WTC11 (cell line): ENCODE measurements at regions not wholly inside any gene's neighbourhood (a gene's known extent, or its start where the extent isn't known, plus 50 kb on each side); places are given as distances from the start of the nearest gene placed in this dataset.

Source experiments
- ATAC-seq: fragments of 200-7000 bp; cut with Tn5 transposase; 2 replicates; pipeline ENCODE4 v1.10.0; 2021; ENCODE audit warnings: mild to moderate bottlenecking, moderate library complexity
- CTCF ChIA-PET: fragments of 300-600 bp; sonication (Branson Sonifier 250); formaldehyde crosslinking; loops from one replicate; lab custom pipeline; 2021; ENCODE audit warnings: antibody characterized with exemption; lab: Charles Lee
- POLR2A ChIA-PET: fragments of 350-600 bp; sonication (Branson Sonifier 250); formaldehyde crosslinking; loops from one replicate; lab custom pipeline; 2021; ENCODE audit warnings: antibody characterized with exemption; lab: Charles Lee
- DNase-seq: peaks from one replicate; pipeline ENCODE4 v3.0.0; 2021; ENCODE audit warnings: low spot score
- H3K27ac Mint-ChIP-seq: 2 replicates; pipeline ENCODE4 v1.8.0; 2021; ENCODE audit warnings: mixed read lengths
- H3K27me3 Mint-ChIP-seq: 2 replicates; pipeline ENCODE4 v1.8.0; 2021; ENCODE audit warnings: low read depth, mild to moderate bottlenecking, moderate library complexity, mixed read lengths
- H3K36me3 Mint-ChIP-seq: 2 replicates; pipeline ENCODE4 v1.8.0; 2021; ENCODE audit warnings: mixed read lengths
- H3K4me1 Mint-ChIP-seq: 2 replicates; pipeline ENCODE4 v1.8.0; 2022; ENCODE audit warnings: mixed read lengths
- H3K4me3 Mint-ChIP-seq: 2 replicates; pipeline ENCODE4 v1.8.0; 2021; ENCODE audit warnings: mild to moderate bottlenecking, moderate library complexity, mixed read lengths
- H3K9me3 Mint-ChIP-seq: 2 replicates; pipeline ENCODE4 v1.8.0; 2021; ENCODE audit warnings: mixed read lengths
- FOXJ3 ChIP-seq: sonication (generic); formaldehyde crosslinking; IDR thresholded peaks from 2 replicates; pipeline ENCODE4 v1.9.0; 2021; ENCODE audit warnings: missing genetic modification reagents, mild to moderate bottlenecking, borderline replicate concordance
- FOXP1 ChIP-seq: sonication (generic); formaldehyde crosslinking; IDR thresholded peaks from 2 replicates; pipeline ENCODE4 v1.8.0; 2022; ENCODE audit warnings: missing genetic modification reagents, mild to moderate bottlenecking, moderate library complexity, borderline replicate concordance
- GABPB1 ChIP-seq: sonication (generic); formaldehyde crosslinking; IDR thresholded peaks from 2 replicates; pipeline ENCODE4 v1.8.1; 2023; ENCODE audit warnings: mild to moderate bottlenecking, missing genetic modification reagents
- IRF2 ChIP-seq: sonication (generic); formaldehyde crosslinking; IDR thresholded peaks from 2 replicates; pipeline ENCODE4 v1.8.0; 2022; ENCODE audit warnings: low read depth, missing genetic modification reagents, borderline replicate concordance
- MYBL2 ChIP-seq: sonication (generic); formaldehyde crosslinking; IDR thresholded peaks from 2 replicates; pipeline ENCODE4 v1.8.1; 2023; ENCODE audit warnings: mild to moderate bottlenecking, moderate library complexity, missing genetic modification reagents
- NFYB ChIP-seq: sonication (generic); formaldehyde crosslinking; conservative IDR thresholded peaks from 2 replicates; pipeline ENCODE4 v1.8.0; 2022; ENCODE audit warnings: low read depth, missing genetic modification reagents
- PRRX2 ChIP-seq: fragments of 250-450 bp; sonication (Bioruptor Pico); IDR thresholded peaks from 2 replicates; pipeline ENCODE4 v1.8.0; 2021; ENCODE audit warnings: mild to moderate bottlenecking
- RELA ChIP-seq: sonication (generic); formaldehyde crosslinking; IDR thresholded peaks from 2 replicates; pipeline ENCODE4 v1.8.1; 2022; ENCODE audit warnings: missing genetic modification reagents, mild to moderate bottlenecking, borderline replicate concordance
- SOX15 ChIP-seq: fragments of 250-450 bp; sonication (Bioruptor Pico); IDR thresholded peaks from 2 replicates; pipeline ENCODE4 v1.9.0; 2021; ENCODE audit warnings: mild to moderate bottlenecking
- TCF7 ChIP-seq: sonication (generic); formaldehyde crosslinking; IDR thresholded peaks from 2 replicates; pipeline ENCODE4 v1.8.0; 2022; ENCODE audit warnings: mild to moderate bottlenecking, low read depth, missing genetic modification reagents, moderate library complexity
- ZNF263 ChIP-seq: sonication (generic); formaldehyde crosslinking; IDR thresholded peaks from 2 replicates; pipeline ENCODE4 v1.8.1; 2022; ENCODE audit warnings: low read depth, mild to moderate bottlenecking, moderate library complexity, missing genetic modification reagents
- ZNF396 ChIP-seq: fragments of 250-450 bp; sonication (Bioruptor Pico); IDR thresholded peaks from 2 replicates; pipeline ENCODE4 v1.8.0; 2021; ENCODE audit warnings: mild to moderate bottlenecking, moderate library complexity, borderline replicate concordance
- TF ChIP-seq, protein P1 (sequence below): sonication (generic); formaldehyde crosslinking; conservative IDR thresholded peaks from 2 replicates; pipeline ENCODE4 v1.8.1; 2023; ENCODE audit warnings: mild to moderate bottlenecking, low read depth, missing genetic modification reagents, moderate library complexity
- TF ChIP-seq, protein P2 (sequence below): sonication (generic); formaldehyde crosslinking; conservative IDR thresholded peaks from 2 replicates; pipeline ENCODE4 v1.8.1; 2022; ENCODE audit warnings: mild to moderate bottlenecking, missing genetic modification reagents
- TF ChIP-seq, protein P3 (sequence below): sonication (generic); formaldehyde crosslinking; IDR thresholded peaks from 2 replicates; pipeline ENCODE4 v1.8.1; 2023; ENCODE audit warnings: mild to moderate bottlenecking, moderate library complexity, missing genetic modification reagents
- TF ChIP-seq, protein P4 (sequence below): sonication (generic); formaldehyde crosslinking; IDR thresholded peaks from 2 replicates; pipeline ENCODE4 v1.8.1; 2022; ENCODE audit warnings: low read depth, missing genetic modification reagents, borderline replicate concordance
- TF ChIP-seq, protein P5 (sequence below): sonication (generic); formaldehyde crosslinking; IDR thresholded peaks from 2 replicates; pipeline ENCODE4 v1.8.0; 2023; ENCODE audit warnings: missing genetic modification reagents
- TF ChIP-seq, protein P6 (sequence below): sonication (generic); formaldehyde crosslinking; IDR thresholded peaks from 2 replicates; pipeline ENCODE4 v1.8.0; 2022; ENCODE audit warnings: mild to moderate bottlenecking, missing genetic modification reagents
- TF ChIP-seq, protein P7 (sequence below): sonication (generic); formaldehyde crosslinking; IDR thresholded peaks from 2 replicates; pipeline ENCODE4 v1.8.0; 2022; ENCODE audit warnings: mild to moderate bottlenecking, missing genetic modification reagents

DNA sequence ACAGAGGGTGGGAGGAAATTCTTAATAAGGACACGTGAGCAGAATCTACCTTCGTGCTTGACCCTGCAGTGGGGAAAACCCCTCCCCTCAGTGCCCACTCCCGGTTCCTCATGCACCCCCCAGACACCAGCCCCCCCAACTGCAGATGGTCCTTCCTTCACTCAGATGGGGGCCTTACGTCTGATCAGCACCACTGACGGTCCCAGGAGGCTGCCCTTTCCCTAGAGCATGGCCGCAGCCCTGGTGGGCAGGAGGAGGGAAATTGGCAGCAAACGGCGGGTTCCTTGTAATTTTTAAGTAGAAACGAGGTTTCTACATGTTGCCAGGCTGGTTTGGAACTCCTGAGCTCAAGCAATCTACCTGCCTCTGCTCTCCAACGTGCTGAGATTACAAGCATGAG, 477.7 kb downstream of the TBC1D22A start:
- Mint-ChIP-seq H3K4me1 (no peaks in the 10 kb centered on the region), H3K4me3 (no peak overlapping the region)
- ChIA-PET POLR2A (no interaction called here), CTCF (no interaction called here)
- TF ChIP-seq, protein P1, sequence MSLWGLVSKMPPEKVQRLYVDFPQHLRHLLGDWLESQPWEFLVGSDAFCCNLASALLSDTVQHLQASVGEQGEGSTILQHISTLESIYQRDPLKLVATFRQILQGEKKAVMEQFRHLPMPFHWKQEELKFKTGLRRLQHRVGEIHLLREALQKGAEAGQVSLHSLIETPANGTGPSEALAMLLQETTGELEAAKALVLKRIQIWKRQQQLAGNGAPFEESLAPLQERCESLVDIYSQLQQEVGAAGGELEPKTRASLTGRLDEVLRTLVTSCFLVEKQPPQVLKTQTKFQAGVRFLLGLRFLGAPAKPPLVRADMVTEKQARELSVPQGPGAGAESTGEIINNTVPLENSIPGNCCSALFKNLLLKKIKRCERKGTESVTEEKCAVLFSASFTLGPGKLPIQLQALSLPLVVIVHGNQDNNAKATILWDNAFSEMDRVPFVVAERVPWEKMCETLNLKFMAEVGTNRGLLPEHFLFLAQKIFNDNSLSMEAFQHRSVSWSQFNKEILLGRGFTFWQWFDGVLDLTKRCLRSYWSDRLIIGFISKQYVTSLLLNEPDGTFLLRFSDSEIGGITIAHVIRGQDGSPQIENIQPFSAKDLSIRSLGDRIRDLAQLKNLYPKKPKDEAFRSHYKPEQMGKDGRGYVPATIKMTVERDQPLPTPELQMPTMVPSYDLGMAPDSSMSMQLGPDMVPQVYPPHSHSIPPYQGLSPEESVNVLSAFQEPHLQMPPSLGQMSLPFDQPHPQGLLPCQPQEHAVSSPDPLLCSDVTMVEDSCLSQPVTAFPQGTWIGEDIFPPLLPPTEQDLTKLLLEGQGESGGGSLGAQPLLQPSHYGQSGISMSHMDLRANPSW (CRISPR knock-in tag), result no peak
- TF ChIP-seq IRF2 (CRISPR knock-in tag) (no peak), PRRX2 (no peak), FOXJ3 (CRISPR knock-in tag) (no peak), ZNF263 (CRISPR knock-in tag) (no peak), ZNF396 (CRISPR knock-in tag) (no peak), SOX15 (CRISPR knock-in tag) (no peak), NFYB (CRISPR knock-in tag) (no peak), MYBL2 (CRISPR knock-in tag) (no peak), TCF7 (CRISPR knock-in tag) (no peak), FOXP1 (CRISPR knock-in tag) (no peak), RELA (CRISPR knock-in tag) (no peak), GABPB1 (CRISPR knock-in tag) (no peak)
- TF ChIP-seq, protein P2, sequence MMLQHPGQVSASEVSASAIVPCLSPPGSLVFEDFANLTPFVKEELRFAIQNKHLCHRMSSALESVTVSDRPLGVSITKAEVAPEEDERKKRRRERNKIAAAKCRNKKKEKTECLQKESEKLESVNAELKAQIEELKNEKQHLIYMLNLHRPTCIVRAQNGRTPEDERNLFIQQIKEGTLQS (CRISPR knock-in tag), result no peak
- TF ChIP-seq, protein P3, sequence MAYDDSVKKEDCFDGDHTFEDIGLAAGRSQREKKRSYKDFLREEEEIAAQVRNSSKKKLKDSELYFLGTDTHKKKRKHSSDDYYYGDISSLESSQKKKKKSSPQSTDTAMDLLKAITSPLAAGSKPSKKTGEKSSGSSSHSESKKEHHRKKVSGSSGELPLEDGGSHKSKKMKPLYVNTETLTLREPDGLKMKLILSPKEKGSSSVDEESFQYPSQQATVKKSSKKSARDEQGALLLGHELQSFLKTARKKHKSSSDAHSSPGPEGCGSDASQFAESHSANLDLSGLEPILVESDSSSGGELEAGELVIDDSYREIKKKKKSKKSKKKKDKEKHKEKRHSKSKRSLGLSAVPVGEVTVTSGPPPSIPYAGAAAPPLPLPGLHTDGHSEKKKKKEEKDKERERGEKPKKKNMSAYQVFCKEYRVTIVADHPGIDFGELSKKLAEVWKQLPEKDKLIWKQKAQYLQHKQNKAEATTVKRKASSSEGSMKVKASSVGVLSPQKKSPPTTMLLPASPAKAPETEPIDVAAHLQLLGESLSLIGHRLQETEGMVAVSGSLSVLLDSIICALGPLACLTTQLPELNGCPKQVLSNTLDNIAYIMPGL (CRISPR knock-in tag), result no peak
- TF ChIP-seq, protein P4, sequence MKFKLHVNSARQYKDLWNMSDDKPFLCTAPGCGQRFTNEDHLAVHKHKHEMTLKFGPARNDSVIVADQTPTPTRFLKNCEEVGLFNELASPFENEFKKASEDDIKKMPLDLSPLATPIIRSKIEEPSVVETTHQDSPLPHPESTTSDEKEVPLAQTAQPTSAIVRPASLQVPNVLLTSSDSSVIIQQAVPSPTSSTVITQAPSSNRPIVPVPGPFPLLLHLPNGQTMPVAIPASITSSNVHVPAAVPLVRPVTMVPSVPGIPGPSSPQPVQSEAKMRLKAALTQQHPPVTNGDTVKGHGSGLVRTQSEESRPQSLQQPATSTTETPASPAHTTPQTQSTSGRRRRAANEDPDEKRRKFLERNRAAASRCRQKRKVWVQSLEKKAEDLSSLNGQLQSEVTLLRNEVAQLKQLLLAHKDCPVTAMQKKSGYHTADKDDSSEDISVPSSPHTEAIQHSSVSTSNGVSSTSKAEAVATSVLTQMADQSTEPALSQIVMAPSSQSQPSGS, result no peak
- TF ChIP-seq, protein P5, sequence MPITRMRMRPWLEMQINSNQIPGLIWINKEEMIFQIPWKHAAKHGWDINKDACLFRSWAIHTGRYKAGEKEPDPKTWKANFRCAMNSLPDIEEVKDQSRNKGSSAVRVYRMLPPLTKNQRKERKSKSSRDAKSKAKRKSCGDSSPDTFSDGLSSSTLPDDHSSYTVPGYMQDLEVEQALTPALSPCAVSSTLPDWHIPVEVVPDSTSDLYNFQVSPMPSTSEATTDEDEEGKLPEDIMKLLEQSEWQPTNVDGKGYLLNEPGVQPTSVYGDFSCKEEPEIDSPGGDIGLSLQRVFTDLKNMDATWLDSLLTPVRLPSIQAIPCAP, result no peak
- TF ChIP-seq, protein P6, sequence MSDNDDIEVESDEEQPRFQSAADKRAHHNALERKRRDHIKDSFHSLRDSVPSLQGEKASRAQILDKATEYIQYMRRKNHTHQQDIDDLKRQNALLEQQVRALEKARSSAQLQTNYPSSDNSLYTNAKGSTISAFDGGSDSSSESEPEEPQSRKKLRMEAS (CRISPR knock-in tag), result no peak
- TF ChIP-seq, protein P7, sequence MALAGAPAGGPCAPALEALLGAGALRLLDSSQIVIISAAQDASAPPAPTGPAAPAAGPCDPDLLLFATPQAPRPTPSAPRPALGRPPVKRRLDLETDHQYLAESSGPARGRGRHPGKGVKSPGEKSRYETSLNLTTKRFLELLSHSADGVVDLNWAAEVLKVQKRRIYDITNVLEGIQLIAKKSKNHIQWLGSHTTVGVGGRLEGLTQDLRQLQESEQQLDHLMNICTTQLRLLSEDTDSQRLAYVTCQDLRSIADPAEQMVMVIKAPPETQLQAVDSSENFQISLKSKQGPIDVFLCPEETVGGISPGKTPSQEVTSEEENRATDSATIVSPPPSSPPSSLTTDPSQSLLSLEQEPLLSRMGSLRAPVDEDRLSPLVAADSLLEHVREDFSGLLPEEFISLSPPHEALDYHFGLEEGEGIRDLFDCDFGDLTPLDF (CRISPR knock-in tag), result no peak
- TF ChIP-seq, all 79 proteins: peak for 0
- Mint-ChIP-seq H3K27ac (no peak overlapping the region), H3K27me3 (peaks cover 13% of the 10 kb centered on the region), H3K36me3 (peaks cover 16% of the 10 kb centered on the region), H3K9me3 (peaks cover 42% of the 10 kb centered on the region)
- DNase-seq (no peak), ATAC-seq (no peak)
